H1 (cell line): ENCODE measurements at regions not wholly inside any gene's neighbourhood (a gene's known extent, or its start where the extent isn't known, plus 50 kb on each side); places are given as distances from the start of the nearest gene placed in this dataset.

Experiments used
- CTCF ChIA-PET: fragments of 300-600 bp; sonication (Branson Sonifier 250); formaldehyde crosslinking; loops from one replicate; lab custom pipeline; 2021; ENCODE audit not compliant: partially characterized antibody; lab: Charles Lee
- POLR2A ChIA-PET: fragments of 300-600 bp; sonication (Branson Sonifier 250); formaldehyde crosslinking; loops from one replicate; lab custom pipeline; 2021; ENCODE audit warnings: inconsistent platforms; ENCODE audit not compliant: partially characterized antibody; lab: Charles Lee
- DNase-seq, 2 experiments: peaks; one replicate each; pipeline versions ENCODE4 v3.0.0 to v3.0.0-alpha.2; 2010 to 2022; ENCODE audit warnings: low spot score in 2 of 2, low read depth in 1 of 2, mixed read lengths in 1 of 2
- FAIRE-seq: peaks from 2 replicates; lab custom pipeline; 2011; peaks lifted over from hg19 to GRCh38; lab: Jason Lieb, UNC
- H2AFZ ChIP-seq: 2 replicates; pipeline ENCODE4 v1.8.1; 2012; ENCODE audit warnings: low read length, inconsistent platforms
- H2AK5ac ChIP-seq: 2 replicates; pipeline ENCODE4 v1.6.1; 2013; ENCODE audit warnings: low read depth, low read length
- H2BK120ac ChIP-seq: replicated peaks from 2 replicates; pipeline ENCODE3; 2013; ENCODE audit warnings: low read depth, low read length, inconsistent platforms
- H2BK12ac ChIP-seq: 2 replicates; pipeline ENCODE4 v1.6.1; 2013; ENCODE audit warnings: low read depth, low read length
- H2BK15ac ChIP-seq: 2 replicates; pipeline ENCODE4 v1.6.1; 2013; ENCODE audit warnings: low read length
- H2BK20ac ChIP-seq: 2 replicates; pipeline ENCODE4 v1.6.1; 2013; ENCODE audit warnings: low read length
- H2BK5ac ChIP-seq: 2 replicates; pipeline ENCODE4 v1.6.1; 2013; ENCODE audit warnings: low read depth, low read length
- H3K14ac ChIP-seq: 2 replicates; pipeline ENCODE4 v1.6.1; 2013; ENCODE audit warnings: inconsistent platforms; ENCODE audit not compliant: insufficient read length
- H3K18ac ChIP-seq: 2 replicates; pipeline ENCODE4 v1.6.1; 2013; ENCODE audit warnings: low read length; ENCODE audit errors: extremely low read depth
- H3K23ac ChIP-seq: 2 replicates; pipeline ENCODE4 v1.6.1; 2013; ENCODE audit warnings: inconsistent platforms; ENCODE audit not compliant: insufficient read length
- H3K23me2 ChIP-seq: 2 replicates; pipeline ENCODE4 v1.6.1; 2013; ENCODE audit warnings: low read depth, low read length
- H3K27ac ChIP-seq: 2 replicates; pipeline ENCODE4 v1.6.1; 2011; ENCODE audit warnings: low read depth, low read length, inconsistent platforms
- H3K27me3 ChIP-seq, 4 experiments: replicated peaks in 1 of 4; 1 replicate in 1 of 4; 2 replicates in 3 of 4; pipeline versions ENCODE4 v1.6.1 to v1.8.1; 2011 to 2013; ENCODE audit warnings: low read length in 3 of 4, mild to moderate bottlenecking in 3 of 4, inconsistent platforms in 2 of 4, mixed read lengths in 2 of 4, moderate library complexity in 1 of 4; ENCODE audit not compliant: control insufficient read depth in 3 of 4, insufficient read depth in 3 of 4; ENCODE audit errors: extremely low read depth in 1 of 4
- H3K36me3 ChIP-seq, 4 experiments: 2 replicates each; pipeline versions ENCODE4 v1.6.1 to v1.8.1; 2011 to 2013; ENCODE audit warnings: mild to moderate bottlenecking in 4 of 4, low read length in 3 of 4, moderate library complexity in 2 of 4, control low read depth in 1 of 4, inconsistent platforms in 1 of 4; ENCODE audit not compliant: insufficient read depth in 4 of 4, control insufficient read depth in 2 of 4
- H3K4ac ChIP-seq: replicated peaks from 2 replicates; pipeline ENCODE3; 2013; ENCODE audit warnings: low read length, low read depth, mixed read lengths, inconsistent platforms; ENCODE audit not compliant: insufficient read length
- H3K4me1 ChIP-seq, 4 experiments: replicated peaks in 1 of 4; 1 replicate in 1 of 4; 2 replicates in 3 of 4; pipeline versions ENCODE4 v1.6.1 to v1.8.1; 2011 to 2013; ENCODE audit warnings: low read length in 3 of 4, inconsistent platforms in 2 of 4, mixed read lengths in 1 of 4; ENCODE audit not compliant: insufficient read depth in 4 of 4, control insufficient read depth in 3 of 4
- H3K4me2 ChIP-seq, 2 experiments: 2 replicates each; pipeline versions ENCODE4 v1.6.1 to v1.8.1; 2011 to 2013; ENCODE audit warnings: low read depth in 2 of 2, low read length in 2 of 2, control low read depth in 1 of 2, inconsistent platforms in 1 of 2, mild to moderate bottlenecking in 1 of 2; ENCODE audit not compliant: insufficient read depth in 1 of 2
- H3K4me3 ChIP-seq, 4 experiments: fragments of 200-600, 300-600 bp in 1 of 4; sonication (generic), shearing (Covaris generic), sonication (Bioruptor Twin) in 1 of 4; 2 replicates each; pipeline versions ENCODE4 v1.5.1 to v1.8.1; 2011 to 2016; ENCODE audit warnings: low read length in 4 of 4, low read depth in 3 of 4, control low read depth in 2 of 4, inconsistent platforms in 2 of 4, mild to moderate bottlenecking in 2 of 4, mixed read lengths in 1 of 4, moderate library complexity in 1 of 4; ENCODE audit not compliant: insufficient read depth in 2 of 4; ENCODE audit errors: extremely low read depth in 1 of 4
- H3K56ac ChIP-seq: replicated peaks from 2 replicates; pipeline ENCODE3; 2013; ENCODE audit warnings: low read depth, mild to moderate bottlenecking, mixed read lengths, low read length, inconsistent platforms; ENCODE audit not compliant: insufficient read length
- H3K79me1 ChIP-seq: 2 replicates; pipeline ENCODE4 v1.6.1; 2013; ENCODE audit warnings: low read depth, low read length, control low read depth
- H3K79me2 ChIP-seq, 2 experiments: 2 replicates each; pipeline versions ENCODE4 v1.6.1 to v1.8.1; 2012 to 2013; ENCODE audit warnings: low read length in 2 of 2, mild to moderate bottlenecking in 2 of 2, inconsistent platforms in 1 of 2; ENCODE audit not compliant: insufficient read depth in 2 of 2, control insufficient read depth in 1 of 2
- H3K9ac ChIP-seq, 4 experiments: replicated peaks in 1 of 4; 1 replicate in 1 of 4; 2 replicates in 3 of 4; pipeline versions ENCODE4 v1.6.1 to v1.8.1; 2011 to 2013; ENCODE audit warnings: low read depth in 3 of 4, low read length in 3 of 4, control low read depth in 2 of 4, mild to moderate bottlenecking in 2 of 4, moderate library complexity in 2 of 4, inconsistent platforms in 1 of 4; ENCODE audit errors: extremely low read depth in 1 of 4
- H3K9me3 ChIP-seq, 2 experiments: 2 replicates each; pipeline versions ENCODE4 v1.6.1 to v1.8.1; 2012 to 2013; ENCODE audit warnings: mild to moderate bottlenecking in 2 of 2, moderate library complexity in 2 of 2, control low read depth in 1 of 2, inconsistent platforms in 1 of 2, low read depth in 1 of 2, low read length in 1 of 2, mixed read lengths in 1 of 2; ENCODE audit not compliant: insufficient read depth in 2 of 2
- H4K20me1 ChIP-seq, 2 experiments: replicated peaks in 1 of 2; 2 replicates each; pipeline versions ENCODE3 to v1.8.1; 2011 to 2013; ENCODE audit warnings: inconsistent platforms in 2 of 2, low read length in 2 of 2, mild to moderate bottlenecking in 1 of 2; ENCODE audit not compliant: insufficient read depth in 2 of 2, control insufficient read depth in 1 of 2
- H4K5ac ChIP-seq: 2 replicates; pipeline ENCODE4 v1.6.1; 2013; ENCODE audit warnings: low read length, low read depth, mixed read lengths, inconsistent platforms; ENCODE audit not compliant: insufficient read length
- H4K8ac ChIP-seq: 2 replicates; pipeline ENCODE4 v1.8.0; 2013; ENCODE audit warnings: mild to moderate bottlenecking, moderate library complexity, low read length, inconsistent platforms; ENCODE audit not compliant: insufficient read depth; ENCODE audit errors: extremely low read depth
- H4K91ac ChIP-seq: replicated peaks from 2 replicates; pipeline ENCODE3; 2013; ENCODE audit warnings: low read length, mixed read lengths, inconsistent platforms; ENCODE audit not compliant: insufficient read length
- ASH2L ChIP-seq: fragments of 200-600, 300-600 bp; sonication (generic); IDR thresholded peaks from one replicate; pipeline ENCODE4 v1.7.1; 2017; ENCODE audit warnings: low read length
- CHD2 ChIP-seq: IDR thresholded peaks from 2 replicates; pipeline ENCODE4 v1.6.1; 2012; ENCODE audit warnings: low read length, improper control_type of control experiment
- MAFK ChIP-seq: IDR thresholded peaks from 2 replicates; pipeline ENCODE4 v1.6.1; 2012; ENCODE audit warnings: low read depth, mild to moderate bottlenecking, improper control_type of control experiment, low read length
- SIN3A ChIP-seq, 2 experiments: IDR thresholded peaks in 1 of 2; conservative IDR thresholded peaks in 1 of 2; 2 replicates each; pipeline ENCODE4 v1.6.1; 2011 to 2012; ENCODE audit warnings: low read length in 2 of 2, improper control_type of control experiment in 1 of 2, low read depth in 1 of 2, mild to moderate bottlenecking in 1 of 2
- ZNF274 ChIP-seq: IDR thresholded peaks from 2 replicates; pipeline ENCODE4 v1.7.0; 2012; ENCODE audit warnings: low read length, borderline replicate concordance; ENCODE audit errors: extremely low read depth
- WGBS, 2 experiments: shearing (Covaris generic) in 1 of 2; methylation state at CpG; one replicate each; pipeline versions ENCODE4 v1.1.6 to v1.1.7; 2013 to 2015; ENCODE audit warnings: low lambda C conversion rate in 2 of 2, mixed read lengths in 2 of 2, inconsistent platforms in 1 of 2, low coverage in 1 of 2, missing lambda C conversion rate in 1 of 2; ENCODE audit not compliant: insufficient replicate concordance in 2 of 2, insufficient coverage in 1 of 2, insufficient read length in 1 of 2; ENCODE audit errors: extremely low coverage in 1 of 2, missing lambda C conversion rate in 1 of 2; 5-methylcytosine and 5-hydroxymethylcytosine counted together

GRCh38 chr19:13606156-13606555 lies 99.9 kb upstream of the CACNA1A start:
- CTCF ChIA-PET = interaction anchor here (0.7 to 2.9 kb wide), 8 partner anchors 8 to 1168 kb away, joined by 3 to 19 read pairs (median 4); no protein-coding TSS in a partner anchor
- no peaks in the 10 kb centered on the region; the same call in 1 of the 2 replicates for H3K79me1 ChIP-seq

More at GRCh38 chr19:13606156-13606555, 99.9 kb upstream of the CACNA1A start:
- Histone ChIP-seq H3K9ac (no peak overlapping the region), H3K79me2 (no peaks in the 10 kb centered on the region), H3K4me1 (peaks cover 0 to 7% (median 5%) of the 10 kb centered on the region in 4 experiments; a peak in 5 of 7 replicates), H3K56ac (no peak overlapping the region), H3K27ac (no peak overlapping the region), H2BK20ac (no peak overlapping the region), H4K20me1 (no peaks in the 10 kb centered on the region), H2BK15ac (no peak overlapping the region), H3K14ac (no peak overlapping the region), H2BK12ac (0 out of 2 replicates have a peak overlapping the region, but pooled peaks have one; percentile 33), H3K23me2 (no peaks in the 10 kb centered on the region), H3K36me3 (no peaks in the 10 kb centered on the region), H3K27me3 (no peaks in the 10 kb centered on the region), H4K91ac (no peak overlapping the region), H3K23ac (no peak overlapping the region), H2AFZ (no peak overlapping the region), H3K4me3 (no peak overlapping the region), H3K4me2 (no peak overlapping the region), H3K4ac (no peak overlapping the region), H2AK5ac (no peak overlapping the region), H4K5ac (no peak overlapping the region), H2BK120ac (no peak overlapping the region), H4K8ac (no peak overlapping the region), H2BK5ac (no peak overlapping the region), H3K9me3 (no peaks in the 10 kb centered on the region), H3K18ac (no peak overlapping the region)
- TF ChIP-seq ZNF274 (no peak), SIN3A (conservative IDR thresholded peaks at IDR 0.05 in 1 of 2, IDR thresholded peaks at IDR 0.05 in 1 of 2; ENCODE audit: low read depth in 1 of 2, low read length in 2 of 2) (no peak), CHD2 (no peak), ASH2L (no peak), MAFK (no peak)
- FAIRE-seq (no peak), DNase-seq (no peak)
- POLR2A ChIA-PET = interaction anchor here (0.6 kb wide), 1 partner anchor 28 kb away, joined by 3 read pairs; no protein-coding TSS in a partner anchor
- WGBS, 2 experiments = 79% methylated on average over 13 of the region's 13 CpGs; no CpG with 5 or more reads in 1 of the 2 experiments
